Esophagus muscularis mucosa (tissue), 4 donors: ENCODE measurements at regions not wholly inside any gene's neighbourhood (a gene's known extent, or its start where the extent isn't known, plus 50 kb on each side); places are given as distances from the start of the nearest gene placed in this dataset.

ENCODE experiments used
- EP300 ChIP-seq: sonication (generic); formaldehyde crosslinking; IDR thresholded peaks from one replicate; pipeline ENCODE4 v1.6.1; 2017; ENCODE audit warnings: antibody characterized with exemption
- POLR2A ChIP-seq: fragments of 450-650 bp; IDR thresholded peaks from one replicate; pipeline ENCODE4 v1.6.1; 2017; ENCODE audit warnings: antibody characterized with exemption, moderate library complexity, mild to moderate bottlenecking, low read depth
- POLR2AphosphoS5 ChIP-seq, 2 donors: sonication (generic); formaldehyde crosslinking; IDR thresholded peaks; one replicate each; pipeline ENCODE4 v1.6.1; 2017; ENCODE audit warnings: antibody characterized with exemption in 2 of 2
- TF ChIP-seq, protein P1 (sequence below), 3 experiments: fragments of 200-600 bp in 2 of 3; fragments of 450-650 bp in 1 of 3; sonication (generic) in 2 of 3; IDR thresholded peaks; one replicate each; pipeline ENCODE4 v1.5.1; 2017 to 2019; ENCODE audit warnings: antibody characterized with exemption in 3 of 3, mild to moderate bottlenecking in 2 of 3, moderate library complexity in 1 of 3

DNA sequence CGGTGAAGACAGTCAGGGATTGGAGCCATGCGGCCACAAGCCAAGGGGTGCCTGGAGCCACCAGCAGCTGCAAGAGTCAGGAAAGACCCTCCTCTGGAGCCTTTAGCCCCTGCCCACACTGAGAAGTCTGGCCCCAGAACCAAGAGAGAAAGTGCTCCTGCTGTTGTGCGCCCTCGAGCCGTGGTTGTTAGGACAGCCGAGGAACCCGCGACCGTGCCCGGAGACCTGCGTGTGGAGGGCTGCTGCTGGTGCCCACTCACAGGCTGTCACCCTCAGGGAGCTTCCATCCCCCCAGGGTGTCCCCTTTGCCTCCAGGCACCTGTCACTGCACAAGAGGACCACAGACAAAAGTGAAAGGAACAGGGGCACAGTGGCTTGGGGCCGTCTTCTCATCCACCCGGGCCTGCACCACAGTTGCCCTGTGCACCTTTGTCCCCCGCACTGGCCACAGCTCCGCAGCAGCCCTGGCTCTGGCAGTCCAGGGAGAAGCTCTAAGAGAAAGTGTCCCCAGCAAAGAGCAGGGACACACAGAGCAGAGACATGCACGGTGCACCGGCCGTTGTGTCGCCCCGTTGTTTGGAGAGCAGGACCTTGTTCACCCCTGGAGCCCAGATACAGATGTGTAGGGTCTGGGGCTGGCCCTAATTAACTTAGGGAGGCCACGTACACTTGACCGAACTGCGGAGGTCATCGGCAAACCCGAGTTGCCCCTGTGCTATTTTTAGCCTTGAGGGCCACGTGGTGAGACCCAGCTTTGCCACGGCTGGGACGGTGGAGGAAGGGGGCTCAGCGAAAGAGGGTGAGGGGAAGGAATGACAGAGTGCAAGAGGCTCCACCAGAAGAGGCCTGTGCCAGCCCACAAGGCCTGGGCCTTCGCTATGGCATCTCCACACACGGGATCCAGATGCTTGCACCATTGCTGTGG is 329.2 kb downstream of the C16orf95 start:
- TF ChIP-seq, protein P1, sequence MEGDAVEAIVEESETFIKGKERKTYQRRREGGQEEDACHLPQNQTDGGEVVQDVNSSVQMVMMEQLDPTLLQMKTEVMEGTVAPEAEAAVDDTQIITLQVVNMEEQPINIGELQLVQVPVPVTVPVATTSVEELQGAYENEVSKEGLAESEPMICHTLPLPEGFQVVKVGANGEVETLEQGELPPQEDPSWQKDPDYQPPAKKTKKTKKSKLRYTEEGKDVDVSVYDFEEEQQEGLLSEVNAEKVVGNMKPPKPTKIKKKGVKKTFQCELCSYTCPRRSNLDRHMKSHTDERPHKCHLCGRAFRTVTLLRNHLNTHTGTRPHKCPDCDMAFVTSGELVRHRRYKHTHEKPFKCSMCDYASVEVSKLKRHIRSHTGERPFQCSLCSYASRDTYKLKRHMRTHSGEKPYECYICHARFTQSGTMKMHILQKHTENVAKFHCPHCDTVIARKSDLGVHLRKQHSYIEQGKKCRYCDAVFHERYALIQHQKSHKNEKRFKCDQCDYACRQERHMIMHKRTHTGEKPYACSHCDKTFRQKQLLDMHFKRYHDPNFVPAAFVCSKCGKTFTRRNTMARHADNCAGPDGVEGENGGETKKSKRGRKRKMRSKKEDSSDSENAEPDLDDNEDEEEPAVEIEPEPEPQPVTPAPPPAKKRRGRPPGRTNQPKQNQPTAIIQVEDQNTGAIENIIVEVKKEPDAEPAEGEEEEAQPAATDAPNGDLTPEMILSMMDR (IDR thresholded peaks at IDR 0.05) = no peak
- TF ChIP-seq POLR2AphosphoS5 (IDR thresholded peaks at IDR 0.05) (no peak), POLR2A (no peak), EP300 (no peak)
